ENCODE measurements at regions not wholly inside any gene's neighbourhood (a gene's known extent, or its start where the extent isn't known, plus 50 kb on each side); places are given as distances from the start of the nearest gene placed in this dataset.

- H3K23ac ChIP-seq (ENCODE audit: insufficient read length), result no peak overlapping the region
- no peaks in the 10 kb centered on the region for H3K36me3 ChIP-seq (ENCODE audit: control insufficient read depth in 2 of 4, insufficient read depth in 4 of 4, low read length in 3 of 4)
- WGBS, 2 experiments (ENCODE audit: extremely low coverage in 1 of 2, insufficient coverage in 1 of 2, insufficient read length in 1 of 2, insufficient replicate concordance in 2 of 2, low coverage in 1 of 2, low lambda C conversion rate in 2 of 2, missing lambda C conversion rate in 1 of 2), result 94% methylated on average over 1 of the region's 1 CpG; no CpG with 5 or more reads in 1 of the 2 experiments
Measured at GRCh38 chr13:22749626-22750025, 431.2 kb upstream of the SGCG start.

More at GRCh38 chr13:22749626-22750025, 431.2 kb upstream of the SGCG start:
- Histone ChIP-seq H2BK120ac (replicated peaks; ENCODE audit: low read depth, low read length) (no peak overlapping the region), H3K9ac (replicated peaks in 1 of 4; ENCODE audit: extremely low read depth in 1 of 4, low read depth in 3 of 4, low read length in 3 of 4) (no peak overlapping the region), H3K56ac (replicated peaks; ENCODE audit: insufficient read length, low read depth, low read length) (no peak overlapping the region), H4K91ac (replicated peaks; ENCODE audit: insufficient read length, low read length) (no peak overlapping the region), H4K8ac (ENCODE audit: extremely low read depth, insufficient read depth, low read length) (no peak overlapping the region), H4K20me1 (replicated peaks in 1 of 2; ENCODE audit: control insufficient read depth in 1 of 2, insufficient read depth in 2 of 2, low read length in 2 of 2) (no peaks in the 10 kb centered on the region), H2AK5ac (ENCODE audit: low read depth, low read length) (no peak overlapping the region), H3K18ac (ENCODE audit: extremely low read depth, low read length) (no peak overlapping the region), H3K4me1 (replicated peaks in 1 of 4; ENCODE audit: control insufficient read depth in 3 of 4, insufficient read depth in 4 of 4, low read length in 3 of 4) (peaks cover 0 to 4% (median 0%) of the 10 kb centered on the region in 4 experiments; a peak in 1 of 7 replicates), H3K27ac (ENCODE audit: low read depth, low read length) (no peak overlapping the region), H2BK20ac (ENCODE audit: low read length) (no peak overlapping the region), H3K79me1 (ENCODE audit: low read depth, low read length) (no peaks in the 10 kb centered on the region), H3K4me3 (ENCODE audit: extremely low read depth in 1 of 4, insufficient read depth in 2 of 4, low read depth in 3 of 4, low read length in 4 of 4) (no peak overlapping the region), H3K79me2 (ENCODE audit: control insufficient read depth in 1 of 2, insufficient read depth in 2 of 2, low read length in 2 of 2) (no peaks in the 10 kb centered on the region), H3K4ac (replicated peaks; ENCODE audit: insufficient read length, low read depth, low read length) (no peak overlapping the region), H3K23me2 (ENCODE audit: low read depth, low read length) (no peaks in the 10 kb centered on the region), H2BK5ac (ENCODE audit: low read depth, low read length) (no peak overlapping the region), H2BK15ac (ENCODE audit: low read length) (no peak overlapping the region), H2AFZ (ENCODE audit: low read length) (no peak overlapping the region), H3K27me3 (replicated peaks in 1 of 4; ENCODE audit: control insufficient read depth in 3 of 4, extremely low read depth in 1 of 4, insufficient read depth in 3 of 4, low read length in 3 of 4) (no peaks in the 10 kb centered on the region), H3K14ac (ENCODE audit: insufficient read length) (no peak overlapping the region), H2BK12ac (ENCODE audit: low read depth, low read length) (no peak overlapping the region), H3K4me2 (ENCODE audit: insufficient read depth in 1 of 2, low read depth in 2 of 2, low read length in 2 of 2) (no peak overlapping the region), H3K9me3 (ENCODE audit: insufficient read depth in 2 of 2, low read depth in 1 of 2, low read length in 1 of 2) (peaks cover 0 to 2% of the 10 kb centered on the region in 2 experiments; a peak in 2 of 4 replicates), H4K5ac (ENCODE audit: insufficient read length, low read depth, low read length) (no peak overlapping the region)
- no peak for DNase-seq (ENCODE audit: low read depth in 1 of 2, low spot score in 2 of 2)
- FAIRE-seq, result no peak
- ChIA-PET POLR2A (ENCODE audit: partially characterized antibody) (no interaction called here), CTCF (ENCODE audit: partially characterized antibody) (interaction anchor here (1.2 to 1.7 kb wide), 3 partner anchors 9 to 46 kb away, joined by 4 to 9 read pairs (median 5); no protein-coding TSS in a partner anchor)
- TF ChIP-seq ATF3 (IDR thresholded peaks at IDR 0.05; ENCODE audit: insufficient read depth, low read depth, low read length) (no peak), RXRA (IDR thresholded peaks at IDR 0.05; ENCODE audit: insufficient read depth, low read depth, low read length) (no peak), ATF2 (IDR thresholded peaks at IDR 0.05; ENCODE audit: low read length) (no peak), SP4 (IDR thresholded peaks at IDR 0.05; ENCODE audit: low read length) (no peak), MAX (IDR thresholded peaks at IDR 0.05) (no peak)
